Loucy (cell line): ENCODE measurements at regions not wholly inside any gene's neighbourhood (a gene's known extent, or its start where the extent isn't known, plus 50 kb on each side); places are given as distances from the start of the nearest gene placed in this dataset.

Source experiments
- EZH2phosphoT487 ChIP-seq: fragments of 200-600 bp; IDR thresholded peaks from 2 replicates; pipeline ENCODE4 v1.6.1; 2018; ENCODE audit warnings: antibody characterized with exemption, mild to moderate bottlenecking, moderate library complexity, borderline replicate concordance
- TF ChIP-seq, protein P1 (sequence below): fragments of 200-600 bp; sonication (generic); conservative IDR thresholded peaks from 2 replicates; pipeline ENCODE4 v1.5.1; 2014; ENCODE audit warnings: mild to moderate bottlenecking, antibody characterized with exemption, low read length

- TF ChIP-seq, protein P1, sequence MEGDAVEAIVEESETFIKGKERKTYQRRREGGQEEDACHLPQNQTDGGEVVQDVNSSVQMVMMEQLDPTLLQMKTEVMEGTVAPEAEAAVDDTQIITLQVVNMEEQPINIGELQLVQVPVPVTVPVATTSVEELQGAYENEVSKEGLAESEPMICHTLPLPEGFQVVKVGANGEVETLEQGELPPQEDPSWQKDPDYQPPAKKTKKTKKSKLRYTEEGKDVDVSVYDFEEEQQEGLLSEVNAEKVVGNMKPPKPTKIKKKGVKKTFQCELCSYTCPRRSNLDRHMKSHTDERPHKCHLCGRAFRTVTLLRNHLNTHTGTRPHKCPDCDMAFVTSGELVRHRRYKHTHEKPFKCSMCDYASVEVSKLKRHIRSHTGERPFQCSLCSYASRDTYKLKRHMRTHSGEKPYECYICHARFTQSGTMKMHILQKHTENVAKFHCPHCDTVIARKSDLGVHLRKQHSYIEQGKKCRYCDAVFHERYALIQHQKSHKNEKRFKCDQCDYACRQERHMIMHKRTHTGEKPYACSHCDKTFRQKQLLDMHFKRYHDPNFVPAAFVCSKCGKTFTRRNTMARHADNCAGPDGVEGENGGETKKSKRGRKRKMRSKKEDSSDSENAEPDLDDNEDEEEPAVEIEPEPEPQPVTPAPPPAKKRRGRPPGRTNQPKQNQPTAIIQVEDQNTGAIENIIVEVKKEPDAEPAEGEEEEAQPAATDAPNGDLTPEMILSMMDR: no peak
- TF ChIP-seq EZH2phosphoT487: no peak
Observed at GRCh38 chr9:119483153-119483552, 113.9 kb upstream of the BRINP1 start.
